ENCODE measurements at regions not wholly inside any gene's neighbourhood (a gene's known extent, or its start where the extent isn't known, plus 50 kb on each side); places are given as distances from the start of the nearest gene placed in this dataset.

DNA sequence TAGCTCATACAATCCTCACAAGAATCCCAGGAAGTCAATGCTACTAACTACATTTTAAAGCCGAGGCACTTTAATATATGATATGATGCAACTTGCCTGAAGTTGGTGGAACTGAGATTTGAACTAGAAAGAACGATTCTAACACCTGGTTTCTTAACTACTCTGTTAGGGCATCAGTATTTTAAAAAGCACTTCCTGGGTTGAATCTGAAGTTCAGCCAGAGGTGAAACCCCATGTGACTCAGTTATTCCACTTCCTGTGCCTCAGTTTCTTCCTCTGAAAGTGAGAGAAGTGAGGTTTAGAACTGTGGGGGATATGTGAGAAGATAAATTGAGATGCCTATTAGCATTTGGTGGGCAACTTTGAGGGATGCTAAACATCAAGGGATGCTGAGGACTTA is 129.4 kb upstream of the ANKFN1 start:
- H3K36me3 ChIP-seq (ENCODE audit: insufficient read depth, low read length): no peaks in the 10 kb centered on the region
- H3K27ac ChIP-seq: no peak overlapping the region
- TF ChIP-seq POLR2AphosphoS5 (IDR thresholded peaks at IDR 0.05; ENCODE audit: borderline replicate concordance, low read depth, low read length) (no peak), EZH2 (IDR thresholded peaks at IDR 0.05) (no peak), FOXP2 (optimal IDR thresholded peaks at IDR 0.05; ENCODE audit: control extremely low read depth, extremely low read length, insufficient read depth) (no peak)
- H3K9me3 ChIP-seq (ENCODE audit: low read depth, low read length): no peaks in the 10 kb centered on the region
- DNase-seq (ENCODE audit: low read depth, low spot score): no peak
- no peak overlapping the region for H3K9ac ChIP-seq (ENCODE audit: insufficient read length)
- no peak overlapping the region for H3K4me3 ChIP-seq

- TF ChIP-seq FOXP2 (optimal IDR thresholded peaks at IDR 0.05; ENCODE audit: control extremely low read depth, extremely low read length, insufficient read depth): no peak
- TF ChIP-seq POLR2AphosphoS5 (IDR thresholded peaks at IDR 0.05; ENCODE audit: borderline replicate concordance, low read depth, low read length): no peak
- TF ChIP-seq EZH2 (IDR thresholded peaks at IDR 0.05): no peak
Observed at GRCh38 chr17:56026915-56027314, 126.4 kb upstream of the ANKFN1 start.

GRCh38 chr17:56028837-56029236 is 124.4 kb upstream of the ANKFN1 start:
- no peaks in the 10 kb centered on the region for H3K36me3 ChIP-seq (ENCODE audit: insufficient read depth, low read length)
- no peak for DNase-seq (ENCODE audit: low read depth, low spot score)
- TF ChIP-seq POLR2AphosphoS5 (IDR thresholded peaks at IDR 0.05; ENCODE audit: borderline replicate concordance, low read depth, low read length) (no peak), EZH2 (IDR thresholded peaks at IDR 0.05) (no peak)

More at GRCh38 chr17:56026915-56027314, 126.4 kb upstream of the ANKFN1 start:
- Histone ChIP-seq H3K4me3 (no peak overlapping the region), H3K9ac (ENCODE audit: insufficient read length) (no peak overlapping the region), H3K36me3 (ENCODE audit: insufficient read depth, low read length) (no peaks in the 10 kb centered on the region), H3K27ac (no peak overlapping the region), H3K9me3 (ENCODE audit: low read depth, low read length) (no peaks in the 10 kb centered on the region)
- DNase-seq (ENCODE audit: low read depth, low spot score): no peak

DNA sequence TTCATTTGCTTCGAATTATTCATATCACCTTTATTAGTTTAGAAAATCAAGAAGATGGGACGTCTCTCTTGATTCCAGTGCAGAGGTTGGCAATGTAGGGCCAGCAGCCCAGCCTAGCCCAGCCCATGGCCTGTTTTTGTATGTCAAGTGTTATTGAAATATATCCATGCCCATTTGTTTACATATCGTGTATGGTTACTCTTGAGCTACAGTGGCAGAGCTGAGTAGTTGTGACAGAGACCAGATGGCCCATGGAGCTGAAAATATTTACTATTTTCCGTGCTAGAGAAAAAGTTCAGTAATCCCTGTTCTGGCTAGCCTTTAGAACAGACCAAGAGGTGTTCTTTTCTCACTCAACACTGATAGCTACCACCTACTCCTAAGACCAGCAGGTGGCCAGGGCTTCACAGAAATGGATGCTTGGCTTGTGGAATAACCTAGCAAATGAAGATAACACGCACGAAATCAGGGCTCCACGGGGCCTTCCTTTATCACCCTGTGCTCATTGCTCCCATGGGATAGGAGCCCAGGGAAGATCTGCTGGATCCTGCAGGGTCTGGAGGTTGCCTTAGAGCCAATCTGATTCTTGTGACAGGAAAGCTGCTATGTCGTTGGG is 123.2 kb upstream of the ANKFN1 start:
- no peak overlapping the region for H3K27ac ChIP-seq
- H3K9ac ChIP-seq (ENCODE audit: insufficient read length): no peak overlapping the region
- no peaks in the 10 kb centered on the region for H3K9me3 ChIP-seq (ENCODE audit: low read depth, low read length)
- no peak for TF ChIP-seq POLR2AphosphoS5 (IDR thresholded peaks at IDR 0.05; ENCODE audit: borderline replicate concordance, low read depth, low read length)
- TF ChIP-seq FOXP2 (optimal IDR thresholded peaks at IDR 0.05; ENCODE audit: control extremely low read depth, extremely low read length, insufficient read depth): no peak
- TF ChIP-seq EZH2 (IDR thresholded peaks at IDR 0.05): no peak
- no peak overlapping the region for H3K4me3 ChIP-seq
- no peak for DNase-seq (ENCODE audit: low read depth, low spot score)
- no peaks in the 10 kb centered on the region for H3K36me3 ChIP-seq (ENCODE audit: insufficient read depth, low read length)

More at GRCh38 chr17:56028837-56029236, 124.4 kb upstream of the ANKFN1 start:
- Histone ChIP-seq H3K9me3 (ENCODE audit: low read depth, low read length) (no peaks in the 10 kb centered on the region), H3K4me3 (no peak overlapping the region), H3K9ac (ENCODE audit: insufficient read length) (no peak overlapping the region), H3K27ac (no peak overlapping the region)

- no peak for DNase-seq (ENCODE audit: low read depth, low spot score)
- Histone ChIP-seq H3K9ac (ENCODE audit: insufficient read length) (no peak overlapping the region), H3K27ac (no peak overlapping the region), H3K9me3 (ENCODE audit: low read depth, low read length) (no peaks in the 10 kb centered on the region), H3K4me3 (no peak overlapping the region), H3K36me3 (ENCODE audit: insufficient read depth, low read length) (no peaks in the 10 kb centered on the region)
- TF ChIP-seq EZH2 (IDR thresholded peaks at IDR 0.05): no peak
- TF ChIP-seq FOXP2 (optimal IDR thresholded peaks at IDR 0.05; ENCODE audit: control extremely low read depth, extremely low read length, insufficient read depth): no peak
- no peak for TF ChIP-seq POLR2AphosphoS5 (IDR thresholded peaks at IDR 0.05; ENCODE audit: borderline replicate concordance, low read depth, low read length)
Observed at GRCh38 chr17:56031636-56032035, 121.6 kb upstream of the ANKFN1 start.

GRCh38 chr17:56034197-56034635 is 119.1 kb upstream of the ANKFN1 start:
- Histone ChIP-seq H3K27ac (no peak overlapping the region), H3K36me3 (ENCODE audit: insufficient read depth, low read length) (no peaks in the 10 kb centered on the region), H3K9ac (ENCODE audit: insufficient read length) (no peak overlapping the region), H3K9me3 (ENCODE audit: low read depth, low read length) (no peaks in the 10 kb centered on the region), H3K4me3 (no peak overlapping the region)
- no peak for DNase-seq (ENCODE audit: low read depth, low spot score)
- TF ChIP-seq EZH2 (IDR thresholded peaks at IDR 0.05) (no peak), POLR2AphosphoS5 (IDR thresholded peaks at IDR 0.05; ENCODE audit: borderline replicate concordance, low read depth, low read length) (no peak), FOXP2 (optimal IDR thresholded peaks at IDR 0.05; ENCODE audit: control extremely low read depth, extremely low read length, insufficient read depth) (no peak)

DNA sequence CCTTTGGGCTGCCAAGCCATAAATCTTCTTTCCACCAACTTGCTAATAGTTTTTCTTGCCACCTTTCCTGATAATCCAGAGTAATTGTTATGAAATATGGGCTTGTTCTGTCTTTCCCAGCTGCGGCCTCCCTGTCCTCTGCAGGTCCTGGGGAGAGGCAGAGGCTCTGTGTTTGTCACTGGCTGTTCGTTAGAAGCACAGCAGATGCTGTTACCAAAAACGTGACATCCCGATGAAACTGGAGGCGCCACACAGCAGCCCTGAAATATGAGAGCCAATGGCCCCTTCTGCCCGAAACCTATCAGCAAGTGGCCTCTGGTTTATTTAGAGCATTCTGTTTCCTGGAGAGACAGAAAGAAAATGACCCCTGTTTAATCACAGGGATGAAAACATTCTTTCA is 115.1 kb upstream of the ANKFN1 start:
- Histone ChIP-seq H3K36me3 (ENCODE audit: insufficient read depth, low read length) (no peaks in the 10 kb centered on the region), H3K9me3 (ENCODE audit: low read depth, low read length) (no peaks in the 10 kb centered on the region), H3K4me3 (no peak overlapping the region), H3K27ac (no peak overlapping the region), H3K9ac (ENCODE audit: insufficient read length) (no peak overlapping the region)
- no peak for TF ChIP-seq FOXP2 (optimal IDR thresholded peaks at IDR 0.05; ENCODE audit: control extremely low read depth, extremely low read length, insufficient read depth)
- no peak for TF ChIP-seq POLR2AphosphoS5 (IDR thresholded peaks at IDR 0.05; ENCODE audit: borderline replicate concordance, low read depth, low read length)
- no peak for TF ChIP-seq EZH2 (IDR thresholded peaks at IDR 0.05)
- no peak for DNase-seq (ENCODE audit: low read depth, low spot score)

- Histone ChIP-seq H3K9me3 (ENCODE audit: low read depth, low read length) (no peaks in the 10 kb centered on the region), H3K4me3 (no peak overlapping the region), H3K36me3 (ENCODE audit: insufficient read depth, low read length) (no peaks in the 10 kb centered on the region), H3K27ac (no peak overlapping the region), H3K9ac (ENCODE audit: insufficient read length) (no peak overlapping the region)
- DNase-seq (ENCODE audit: low read depth, low spot score): no peak
- TF ChIP-seq FOXP2 (optimal IDR thresholded peaks at IDR 0.05; ENCODE audit: control extremely low read depth, extremely low read length, insufficient read depth): no peak
- no peak for TF ChIP-seq POLR2AphosphoS5 (IDR thresholded peaks at IDR 0.05; ENCODE audit: borderline replicate concordance, low read depth, low read length)
- no peak for TF ChIP-seq EZH2 (IDR thresholded peaks at IDR 0.05)
Observed at GRCh38 chr17:56045872-56046271, 107.4 kb upstream of the ANKFN1 start.

- H3K9ac ChIP-seq (ENCODE audit: insufficient read length): no peak overlapping the region
- no peak overlapping the region for H3K27ac ChIP-seq
- DNase-seq (ENCODE audit: low read depth, low spot score): no peak
- no peak for TF ChIP-seq POLR2AphosphoS5 (IDR thresholded peaks at IDR 0.05; ENCODE audit: borderline replicate concordance, low read depth, low read length)
- no peak for TF ChIP-seq FOXP2 (optimal IDR thresholded peaks at IDR 0.05; ENCODE audit: control extremely low read depth, extremely low read length, insufficient read depth)
- TF ChIP-seq EZH2 (IDR thresholded peaks at IDR 0.05): no peak
- no peaks in the 10 kb centered on the region for H3K36me3 ChIP-seq (ENCODE audit: insufficient read depth, low read length)
- H3K4me3 ChIP-seq: no peak overlapping the region
- H3K9me3 ChIP-seq (ENCODE audit: low read depth, low read length): no peaks in the 10 kb centered on the region
Observed at GRCh38 chr17:56047331-56047730, 105.9 kb upstream of the ANKFN1 start.
